Esophagus muscularis mucosa (tissue), 4 donors: ENCODE measurements at regions not wholly inside any gene's neighbourhood (a gene's known extent, or its start where the extent isn't known, plus 50 kb on each side); places are given as distances from the start of the nearest gene placed in this dataset.

Experiments used
- DNase-seq: peaks from one replicate; pipeline ENCODE4 v3.0.0-alpha.2; 2017; ENCODE audit errors: extremely low spot score
- H3K27ac ChIP-seq, 4 donors: fragments of 200-600 bp; sonication (generic); replicated peaks in 1 of 4; 1 replicate in 3 of 4; 2 replicates in 1 of 4; pipeline ENCODE4 v1.5.1; 2016 to 2019; ENCODE audit warnings: mild to moderate bottlenecking in 1 of 4
- H3K27me3 ChIP-seq, 4 donors: fragments of 200-600 bp; sonication (generic); one replicate each; pipeline versions ENCODE4 v1.5.1 to v1.6.0; 2016 to 2019
- H3K36me3 ChIP-seq, 4 donors: fragments of 200-600 bp; sonication (generic); one replicate each; pipeline ENCODE4 v1.5.1; 2016 to 2019
- H3K4me1 ChIP-seq, 4 donors: fragments of 200-600 bp; sonication (generic); one replicate each; pipeline ENCODE4 v1.5.1; 2016 to 2019
- H3K4me3 ChIP-seq, 4 donors: fragments of 200-600 bp; sonication (generic); 1 replicate in 2 of 4; 2 replicates in 2 of 4; pipeline ENCODE4 v1.5.1; 2016 to 2019; ENCODE audit warnings: mild to moderate bottlenecking in 4 of 4, moderate library complexity in 1 of 4
- H3K9me3 ChIP-seq, 4 donors: fragments of 200-600 bp; sonication (generic); 1 replicate in 3 of 4; 2 replicates in 1 of 4; pipeline ENCODE4 v1.5.1; 2016 to 2019
- CTCF ChIP-seq, 3 experiments: fragments of 200-600 bp in 2 of 3; fragments of 450-650 bp in 1 of 3; sonication (generic) in 2 of 3; IDR thresholded peaks; one replicate each; pipeline ENCODE4 v1.5.1; 2017 to 2019; ENCODE audit warnings: antibody characterized with exemption in 3 of 3, mild to moderate bottlenecking in 2 of 3, moderate library complexity in 1 of 3
- EP300 ChIP-seq: sonication (generic); formaldehyde crosslinking; IDR thresholded peaks from one replicate; pipeline ENCODE4 v1.6.1; 2017; ENCODE audit warnings: antibody characterized with exemption
- POLR2A ChIP-seq: fragments of 450-650 bp; IDR thresholded peaks from one replicate; pipeline ENCODE4 v1.6.1; 2017; ENCODE audit warnings: antibody characterized with exemption, moderate library complexity, mild to moderate bottlenecking, low read depth
- POLR2AphosphoS5 ChIP-seq, 2 donors: sonication (generic); formaldehyde crosslinking; IDR thresholded peaks; one replicate each; pipeline ENCODE4 v1.6.1; 2017; ENCODE audit warnings: antibody characterized with exemption in 2 of 2
- WGBS: methylation state at CpG from one replicate; pipeline ENCODE4 v1.1.5; 2018; 5-methylcytosine and 5-hydroxymethylcytosine counted together
- intact Hi-C: fragments of 100-400 bp; cut with DNase I; formaldehyde crosslinking; loops from one replicate; pipeline ENCODE4 v1.15.1; 2023

- no peak for TF ChIP-seq CTCF (IDR thresholded peaks at IDR 0.05)
- no peak for TF ChIP-seq POLR2AphosphoS5 (IDR thresholded peaks at IDR 0.05)
- TF ChIP-seq EP300 = no peak
- TF ChIP-seq POLR2A = no peak
- no peak overlapping the region for H3K4me3 ChIP-seq
- DNase-seq = no peak
Measured at GRCh38 chr4:174040287-174040686, 243.2 kb downstream of the FBXO8 start.

GRCh38 chr4:174038481-174038880, 245.0 kb downstream of the FBXO8 start:
- no peaks in the 10 kb centered on the region for H3K4me1 ChIP-seq
- no peaks in the 10 kb centered on the region for H3K36me3 ChIP-seq
- H3K4me3 ChIP-seq = no peak overlapping the region
- no peaks in the 10 kb centered on the region for H3K9me3 ChIP-seq
- WGBS = 75% methylated on average over 5 of the region's 5 CpGs
- no peak for DNase-seq
- intact Hi-C loops = no loop called here
- H3K27me3 ChIP-seq = no peaks in the 10 kb centered on the region
- no peak overlapping the region for H3K27ac ChIP-seq
- TF ChIP-seq POLR2AphosphoS5 (IDR thresholded peaks at IDR 0.05) (no peak), EP300 (no peak), CTCF (IDR thresholded peaks at IDR 0.05) (no peak), POLR2A (no peak)

More at GRCh38 chr4:174040287-174040686, 243.2 kb downstream of the FBXO8 start:
- H3K9me3 ChIP-seq = no peaks in the 10 kb centered on the region
- H3K4me1 ChIP-seq = no peaks in the 10 kb centered on the region
- no peaks in the 10 kb centered on the region for H3K27me3 ChIP-seq
- no peaks in the 10 kb centered on the region for H3K36me3 ChIP-seq
- no peak overlapping the region for H3K27ac ChIP-seq
- intact Hi-C loops = no loop called here

- Histone ChIP-seq H3K36me3 (no peaks in the 10 kb centered on the region), H3K4me3 (no peak overlapping the region), H3K4me1 (no peaks in the 10 kb centered on the region), H3K27me3 (no peaks in the 10 kb centered on the region), H3K9me3 (no peaks in the 10 kb centered on the region), H3K27ac (no peak overlapping the region)
- intact Hi-C loops = no loop called here
- no peak for DNase-seq
- TF ChIP-seq POLR2AphosphoS5 (IDR thresholded peaks at IDR 0.05) = no peak
- no peak for TF ChIP-seq EP300
- no peak for TF ChIP-seq POLR2A
- TF ChIP-seq CTCF (IDR thresholded peaks at IDR 0.05) = no peak
- 90% methylated on average over 3 of the region's 3 CpGs for WGBS
Measured at GRCh38 chr4:174037631-174038030, 245.8 kb downstream of the FBXO8 start.

GRCh38 chr4:174037049-174037448, 246.4 kb downstream of the FBXO8 start:
- H3K9me3 ChIP-seq = no peaks in the 10 kb centered on the region
- H3K27ac ChIP-seq = no peak overlapping the region
- H3K36me3 ChIP-seq = no peaks in the 10 kb centered on the region
- 88% methylated on average over 8 of the region's 8 CpGs for WGBS
- TF ChIP-seq CTCF (IDR thresholded peaks at IDR 0.05) = no peak
- no peak for DNase-seq
- no peaks in the 10 kb centered on the region for H3K27me3 ChIP-seq
- H3K4me1 ChIP-seq = no peaks in the 10 kb centered on the region
- H3K4me3 ChIP-seq = no peak overlapping the region
- intact Hi-C loops = no loop called here

GRCh38 chr4:174036576-174036975, 246.9 kb downstream of the FBXO8 start:
- DNase-seq = no peak
- H3K36me3 ChIP-seq = no peaks in the 10 kb centered on the region
- H3K4me1 ChIP-seq = no peaks in the 10 kb centered on the region
- no peaks in the 10 kb centered on the region for H3K27me3 ChIP-seq
- intact Hi-C loops = no loop called here
- TF ChIP-seq EP300 = no peak
- TF ChIP-seq POLR2AphosphoS5 (IDR thresholded peaks at IDR 0.05) = no peak
- no peak for TF ChIP-seq CTCF (IDR thresholded peaks at IDR 0.05)
- no peak for TF ChIP-seq POLR2A
- H3K4me3 ChIP-seq = no peak overlapping the region
- 84% methylated on average over 4 of the region's 4 CpGs for WGBS
- H3K9me3 ChIP-seq = no peaks in the 10 kb centered on the region
- no peak overlapping the region for H3K27ac ChIP-seq
